Mesendoderm (in vitro differentiated cells): ENCODE measurements at regions not wholly inside any gene's neighbourhood (a gene's known extent, or its start where the extent isn't known, plus 50 kb on each side); places are given as distances from the start of the nearest gene placed in this dataset.
"Not testable (repeated sequence)": the region's sequence is repeated elsewhere in the genome, so short reads cannot be mapped to it uniquely, and the experiment has no call there.

Experiments used
- DNase-seq: peaks from one replicate; pipeline ENCODE4 v3.0.0; 2013
- H2AK5ac ChIP-seq: 2 replicates; pipeline ENCODE4 v1.6.1; 2013; ENCODE audit warnings: low read length, inconsistent platforms
- H2BK120ac ChIP-seq: 2 replicates; pipeline ENCODE4 v1.6.1; 2013; ENCODE audit warnings: low read depth, mild to moderate bottlenecking, low read length, moderate library complexity, mixed read lengths
- H2BK15ac ChIP-seq: replicated peaks from 2 replicates; pipeline ENCODE4 v1.6.1; 2013; ENCODE audit warnings: low read depth, mild to moderate bottlenecking, moderate library complexity
- H2BK5ac ChIP-seq: 2 replicates; pipeline ENCODE4 v1.6.1; 2013; ENCODE audit warnings: low read length, inconsistent platforms
- H3K18ac ChIP-seq: 2 replicates; pipeline ENCODE4 v1.6.1; 2013; ENCODE audit warnings: mild to moderate bottlenecking, low read length, mixed read lengths
- H3K23ac ChIP-seq: one replicate; pipeline ENCODE4 v1.6.1; 2013; ENCODE audit warnings: low read length
- H3K27ac ChIP-seq: 2 replicates; pipeline ENCODE4 v1.5.1; 2013; ENCODE audit warnings: low read depth, mild to moderate bottlenecking, inconsistent platforms, low read length, moderate library complexity
- H3K27me3 ChIP-seq: 2 replicates; pipeline ENCODE4 v1.6.1; 2013; ENCODE audit warnings: low read length, control low read depth, mild to moderate bottlenecking, inconsistent platforms; ENCODE audit not compliant: insufficient read depth, poor library complexity
- H3K36me3 ChIP-seq: 2 replicates; pipeline ENCODE4 v1.6.1; 2013; ENCODE audit warnings: low read length, inconsistent platforms; ENCODE audit not compliant: control insufficient read depth, insufficient read depth
- H3K4ac ChIP-seq: one replicate; pipeline ENCODE4 v1.6.1; 2013; ENCODE audit warnings: low read depth, mild to moderate bottlenecking, low read length, moderate library complexity
- H3K4me1 ChIP-seq: 2 replicates; pipeline ENCODE4 v1.6.1; 2013; ENCODE audit warnings: low read depth, low read length, inconsistent platforms; ENCODE audit not compliant: control insufficient read depth
- H3K4me2 ChIP-seq: 2 replicates; pipeline ENCODE4 v1.6.1; 2013; ENCODE audit warnings: low read length
- H3K4me3 ChIP-seq: 2 replicates; pipeline ENCODE4 v1.5.1; 2013; ENCODE audit warnings: mild to moderate bottlenecking, low read length
- H3K56ac ChIP-seq: one replicate; pipeline ENCODE4 v1.6.1; 2013; ENCODE audit warnings: low read length
- H3K79me1 ChIP-seq: 2 replicates; pipeline ENCODE4 v1.6.1; 2013; ENCODE audit warnings: low read length, inconsistent platforms
- H3K79me2 ChIP-seq: 2 replicates; pipeline ENCODE4 v1.6.1; 2013; ENCODE audit warnings: mild to moderate bottlenecking, low read length; ENCODE audit not compliant: control insufficient read depth, insufficient read depth
- H3K9ac ChIP-seq: 2 replicates; pipeline ENCODE4 v1.6.1; 2013; ENCODE audit warnings: low read length, inconsistent platforms
- H4K5ac ChIP-seq: one replicate; pipeline ENCODE4 v1.6.1; 2013; ENCODE audit warnings: low read length
- H4K8ac ChIP-seq: one replicate; pipeline ENCODE4 v1.6.1; 2013; ENCODE audit warnings: low read depth, mild to moderate bottlenecking, control low read depth, low read length, moderate library complexity
- WGBS: extraction: QIAGEN DNeasy Blood & Tissue Kit; methylation state at CpG from one replicate; pipeline ENCODE4 v1.1.7; 2013; ENCODE audit warnings: low lambda C conversion rate, missing lambda C conversion rate; ENCODE audit not compliant: insufficient coverage; ENCODE audit errors: extremely low coverage; 5-methylcytosine and 5-hydroxymethylcytosine counted together

GRCh38 chr5:88034520-88034919 is 234.1 kb downstream of the TMEM161B start:
- Histone ChIP-seq H3K79me1 (no peaks in the 10 kb centered on the region), H3K36me3 (no peaks in the 10 kb centered on the region), H4K8ac (no peak overlapping the region), H3K4me1 (no peaks in the 10 kb centered on the region), H3K23ac (no peak overlapping the region), H4K5ac (no peak overlapping the region), H2BK15ac (no peak overlapping the region), H3K4me2 (no peak overlapping the region), H3K27ac (no peak overlapping the region), H3K18ac (no peak overlapping the region), H3K56ac (no peak overlapping the region), H2AK5ac (no peak overlapping the region), H3K4me3 (no peak overlapping the region), H2BK5ac (no peak overlapping the region), H3K4ac (no peak overlapping the region), H3K27me3 (no peaks in the 10 kb centered on the region), H2BK120ac (no peak overlapping the region), H3K79me2 (no peaks in the 10 kb centered on the region), H3K9ac (no peak overlapping the region)
- DNase-seq, result no peak
- WGBS, result no CpG with 5 or more reads among the region's 1 CpG

- no peaks in the 10 kb centered on the region for H3K4me1 ChIP-seq
- H3K18ac ChIP-seq, result no peak overlapping the region
- H3K4me2 ChIP-seq, result no peak overlapping the region
- no peak for DNase-seq
- no peak overlapping the region for H4K5ac ChIP-seq
- no peak overlapping the region for H4K8ac ChIP-seq
- no peak overlapping the region for H2AK5ac ChIP-seq
- no peak overlapping the region for H3K9ac ChIP-seq
- no peak overlapping the region for H2BK15ac ChIP-seq
- no peak overlapping the region for H3K4ac ChIP-seq
- no peak overlapping the region for H3K23ac ChIP-seq
- no peak overlapping the region for H3K4me3 ChIP-seq
- H3K27me3 ChIP-seq, result no peaks in the 10 kb centered on the region
- no peak overlapping the region for H2BK5ac ChIP-seq
- H3K79me2 ChIP-seq, result no peaks in the 10 kb centered on the region
- H3K56ac ChIP-seq, result no peak overlapping the region
- H3K36me3 ChIP-seq, result no peaks in the 10 kb centered on the region
- H3K27ac ChIP-seq, result no peak overlapping the region
- H2BK120ac ChIP-seq, result no peak overlapping the region
- WGBS, result no CpG with 5 or more reads among the region's 2 CpGs
- H3K79me1 ChIP-seq, result no peaks in the 10 kb centered on the region
Measured at GRCh38 chr5:88033191-88033590, 235.5 kb downstream of the TMEM161B start.

DNA sequence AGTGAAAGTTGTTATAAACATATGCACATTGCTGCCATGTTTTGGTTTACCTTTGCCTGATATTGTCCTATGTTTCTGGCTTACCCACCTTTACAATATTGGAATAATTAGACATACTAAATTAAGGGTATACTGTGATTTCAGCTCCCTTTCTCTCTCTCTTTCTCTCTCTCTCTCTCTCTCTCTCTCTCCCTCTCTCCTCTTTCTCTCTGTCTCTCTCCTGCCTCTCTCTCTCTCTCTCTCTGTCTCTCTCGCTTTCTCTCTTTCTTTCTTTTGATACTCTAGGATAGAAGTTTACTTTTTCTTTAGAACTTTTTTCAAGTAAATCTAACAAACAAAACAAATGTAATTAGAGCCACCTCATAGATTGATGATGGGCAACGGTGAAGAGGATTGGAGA is 239.6 kb downstream of the TMEM161B start:
- H4K5ac ChIP-seq, result no peak overlapping the region
- no CpG with 5 or more reads among the region's 2 CpGs for WGBS
- no peak overlapping the region for H3K9ac ChIP-seq
- H2BK5ac ChIP-seq, result no peak overlapping the region
- no peak overlapping the region for H3K18ac ChIP-seq
- no peak overlapping the region for H3K23ac ChIP-seq
- no peaks in the 10 kb centered on the region for H3K4me1 ChIP-seq
- H2AK5ac ChIP-seq, result no peak overlapping the region
- H3K79me2 ChIP-seq, result no peaks in the 10 kb centered on the region
- H3K4ac ChIP-seq, result no peak overlapping the region
- no peaks in the 10 kb centered on the region for H3K36me3 ChIP-seq
- H2BK120ac ChIP-seq, result no peak overlapping the region
- H3K56ac ChIP-seq, result no peak overlapping the region
- H3K79me1 ChIP-seq, result no peaks in the 10 kb centered on the region
- DNase-seq, result no peak
- H3K4me3 ChIP-seq, result no peak overlapping the region
- no peak overlapping the region for H3K27ac ChIP-seq
- no peaks in the 10 kb centered on the region for H3K27me3 ChIP-seq
- no peak overlapping the region for H3K4me2 ChIP-seq
- H4K8ac ChIP-seq, result no peak overlapping the region
- no peak overlapping the region for H2BK15ac ChIP-seq

- H3K4me3 ChIP-seq, result no peak overlapping the region
- H2BK120ac ChIP-seq, result no peak overlapping the region
- no peak overlapping the region for H2AK5ac ChIP-seq
Measured at GRCh38 chr5:88021141-88021540, 247.5 kb downstream of the TMEM161B start.

DNA sequence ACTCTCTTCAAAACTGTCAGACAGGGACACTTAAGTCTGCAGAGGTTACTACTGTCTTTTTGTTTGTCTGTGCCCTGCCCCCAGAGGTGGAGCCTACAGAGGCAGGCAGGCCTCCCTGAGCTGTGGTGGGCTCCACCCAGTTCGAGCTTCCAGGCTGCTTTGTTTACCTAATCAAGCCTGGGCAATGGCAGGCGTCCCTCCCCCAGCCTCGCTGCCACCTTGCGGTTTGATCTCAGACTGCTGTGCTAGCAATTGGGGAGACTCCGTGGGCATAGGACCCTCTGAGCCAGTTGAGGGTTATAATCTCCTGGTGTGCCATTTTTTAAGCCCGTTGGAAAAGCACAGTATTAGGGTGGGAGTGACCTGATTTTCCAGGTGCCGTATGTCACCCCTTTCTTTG is 253.7 kb downstream of the TMEM161B start:
- not testable (repeated sequence) for H2BK5ac ChIP-seq, H3K18ac ChIP-seq, H2AK5ac ChIP-seq, H3K4me1 ChIP-seq, H3K79me1 ChIP-seq, H3K23ac ChIP-seq, H3K27ac ChIP-seq, H3K9ac ChIP-seq, H2BK120ac ChIP-seq, H4K5ac ChIP-seq, H3K36me3 ChIP-seq, H3K4me2 ChIP-seq, H2BK15ac ChIP-seq, H3K4ac ChIP-seq, H4K8ac ChIP-seq, H3K56ac ChIP-seq, H3K79me2 ChIP-seq, H3K4me3 ChIP-seq, H3K27me3 ChIP-seq, DNase-seq
- WGBS, result no CpG with 5 or more reads among the region's 7 CpGs

More at GRCh38 chr5:88021141-88021540, 247.5 kb downstream of the TMEM161B start:
- Histone ChIP-seq H2BK5ac (no peak overlapping the region), H3K27me3 (no peaks in the 10 kb centered on the region), H3K56ac (no peak overlapping the region), H4K8ac (no peak overlapping the region), H3K36me3 (no peaks in the 10 kb centered on the region), H3K9ac (no peak overlapping the region), H2BK15ac (no peak overlapping the region), H3K27ac (no peak overlapping the region), H3K18ac (no peak overlapping the region), H3K4me2 (no peak overlapping the region), H3K79me2 (no peaks in the 10 kb centered on the region), H3K4ac (no peak overlapping the region), H3K23ac (no peak overlapping the region), H4K5ac (no peak overlapping the region), H3K4me1 (no peaks in the 10 kb centered on the region), H3K79me1 (no peaks in the 10 kb centered on the region)
- DNase-seq, result no peak
- no CpG with 5 or more reads among the region's 5 CpGs for WGBS

GRCh38 chr5:88000877-88001276 is 267.8 kb downstream of the TMEM161B start:
- H3K18ac ChIP-seq, result peak overlapping the region; percentile 28
- H2AK5ac ChIP-seq, result no peak overlapping the region
- H3K9ac ChIP-seq, result no peak overlapping the region
- H4K8ac ChIP-seq, result no peak overlapping the region
- H4K5ac ChIP-seq, result no peak overlapping the region
- no peak for DNase-seq
- H3K27me3 ChIP-seq, result no peaks in the 10 kb centered on the region
- no CpG with 5 or more reads among the region's 5 CpGs for WGBS
- H3K79me2 ChIP-seq, result no peaks in the 10 kb centered on the region
- no peak overlapping the region for H2BK120ac ChIP-seq
- H3K4me3 ChIP-seq, result no peak overlapping the region
- H3K4me2 ChIP-seq, result no peak overlapping the region
- no peaks in the 10 kb centered on the region for H3K36me3 ChIP-seq
- H3K56ac ChIP-seq, result no peak overlapping the region
- no peak overlapping the region for H3K27ac ChIP-seq
- no peaks in the 10 kb centered on the region for H3K4me1 ChIP-seq
- H3K79me1 ChIP-seq, result no peaks in the 10 kb centered on the region
- no peak overlapping the region for H3K4ac ChIP-seq
- no peak overlapping the region for H2BK15ac ChIP-seq
- H3K23ac ChIP-seq, result no peak overlapping the region
- no peak overlapping the region for H2BK5ac ChIP-seq
